HEK293T (cell line): ENCODE measurements at regions not wholly inside any gene's neighbourhood (a gene's known extent, or its start where the extent isn't known, plus 50 kb on each side); places are given as distances from the start of the nearest gene placed in this dataset.

Experiments
- CTCF ChIA-PET: fragments of 350-600 bp; formaldehyde crosslinking; extraction: SDS; loops from one replicate; lab custom pipeline; 2021; ENCODE audit warnings: antibody characterized with exemption, inconsistent platforms; lab: Yijun Ruan, JAX
- POLR2A ChIA-PET: fragments of 350-600 bp; formaldehyde crosslinking; extraction: SDS; loops from one replicate; lab custom pipeline; 2020; ENCODE audit warnings: antibody characterized with exemption, inconsistent platforms; lab: Yijun Ruan, JAX
- DNase-seq: peaks from one replicate; pipeline ENCODE4 v3.0.0; 2012; ENCODE audit warnings: mixed read lengths; ENCODE audit errors: extremely low spot score
- ARNT ChIP-seq: fragments of 450-650 bp; IDR thresholded peaks from 2 replicates; pipeline ENCODE4 v1.6.1; 2017; ENCODE audit warnings: mild to moderate bottlenecking
- BHLHE40 ChIP-seq: fragments of 450-650 bp; IDR thresholded peaks from 2 replicates; pipeline ENCODE4 v1.6.1; 2016; ENCODE audit warnings: mild to moderate bottlenecking, moderate library complexity, borderline replicate concordance
- CTBP1 ChIP-seq: fragments of 450-650 bp; IDR thresholded peaks from 2 replicates; pipeline ENCODE4 v1.6.1; 2016; ENCODE audit warnings: borderline replicate concordance
- ELF4 ChIP-seq: fragments of 450-650 bp; IDR thresholded peaks from 2 replicates; pipeline ENCODE4 v1.6.1; 2017; ENCODE audit warnings: antibody characterized with exemption
- FOXA1 ChIP-seq: fragments of 450-650 bp; IDR thresholded peaks from 2 replicates; pipeline ENCODE4 v1.6.1; 2016; ENCODE audit warnings: mild to moderate bottlenecking
- FOXK2 ChIP-seq: fragments of 450-650 bp; IDR thresholded peaks from 2 replicates; pipeline ENCODE4 v1.6.1; 2016; ENCODE audit warnings: mild to moderate bottlenecking
- FOXM1 ChIP-seq: fragments of 450-650 bp; IDR thresholded peaks from 2 replicates; pipeline ENCODE4 v1.6.1; 2017; ENCODE audit warnings: mild to moderate bottlenecking, borderline replicate concordance
- HDGF ChIP-seq: fragments of 450-650 bp; IDR thresholded peaks from 2 replicates; pipeline ENCODE4 v1.6.1; 2017; ENCODE audit warnings: antibody characterized with exemption, borderline replicate concordance
- L3MBTL2 ChIP-seq: fragments of 450-650 bp; conservative IDR thresholded peaks from 2 replicates; pipeline ENCODE4 v1.6.1; 2016; ENCODE audit warnings: mild to moderate bottlenecking
- LEF1 ChIP-seq: fragments of 450-650 bp; IDR thresholded peaks from 2 replicates; pipeline ENCODE4 v1.6.1; 2017; ENCODE audit warnings: mild to moderate bottlenecking, borderline replicate concordance
- NFRKB ChIP-seq: fragments of 450-650 bp; IDR thresholded peaks from 2 replicates; pipeline ENCODE4 v1.6.1; 2016; ENCODE audit warnings: mild to moderate bottlenecking, moderate library complexity
- PKNOX1 ChIP-seq: fragments of 450-650 bp; IDR thresholded peaks from 2 replicates; pipeline ENCODE4 v1.6.1; 2016
- SP1 ChIP-seq: fragments of 450-650 bp; IDR thresholded peaks from 2 replicates; pipeline ENCODE4 v1.6.1; 2017
- SUZ12 ChIP-seq: fragments of 450-650 bp; IDR thresholded peaks from 2 replicates; pipeline ENCODE4 v1.6.1; 2016; ENCODE audit warnings: mild to moderate bottlenecking
- TARDBP ChIP-seq: fragments of 450-650 bp; IDR thresholded peaks from 2 replicates; pipeline ENCODE4 v1.6.1; 2016
- ZNF384 ChIP-seq: fragments of 450-650 bp; IDR thresholded peaks from 2 replicates; pipeline ENCODE4 v1.6.1; 2016

GRCh38 chr3:5332270-5332956 is 144.9 kb downstream of the EDEM1 start:
- no peak for DNase-seq
- POLR2A ChIA-PET = no interaction called here
- no peak for TF ChIP-seq SP1
- no peak for TF ChIP-seq TARDBP
- TF ChIP-seq BHLHE40 = no peak
- no peak for TF ChIP-seq HDGF
- no peak for TF ChIP-seq FOXK2
- no peak for TF ChIP-seq PKNOX1
- TF ChIP-seq CTBP1 = no peak
- CTCF ChIA-PET = no interaction called here

GRCh38 chr3:5339967-5340535 is 152.5 kb downstream of the EDEM1 start:
- ChIA-PET CTCF (no interaction called here), POLR2A (no interaction called here)
- TF ChIP-seq PKNOX1 (no peak), SUZ12 (no peak), FOXK2 (no peak), ELF4 (no peak), FOXM1 (no peak), SP1 (no peak), ARNT (no peak), FOXA1 (no peak), ZNF384 (no peak), LEF1 (no peak), L3MBTL2 (no peak), HDGF (no peak)
- no peak for DNase-seq

DNA sequence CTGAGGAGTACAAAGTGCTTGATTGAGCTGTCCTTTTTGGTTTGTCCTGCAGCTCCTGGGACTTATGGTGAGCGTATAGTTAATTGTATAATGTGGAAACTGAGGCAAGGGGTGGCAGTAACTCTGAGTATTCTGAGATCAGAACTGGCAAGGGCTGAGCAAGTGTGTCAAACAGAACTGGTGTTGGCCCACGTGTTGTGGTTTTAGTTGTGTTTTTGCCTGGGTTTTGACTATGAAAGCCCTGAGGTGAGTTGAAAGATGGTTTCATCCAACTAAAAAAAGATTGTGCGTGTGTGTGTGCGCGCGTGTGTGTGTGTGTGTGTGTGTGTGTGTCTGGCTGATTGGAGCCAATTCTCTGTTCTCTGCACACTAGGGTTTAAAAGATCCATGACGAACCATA is 154.1 kb downstream of the EDEM1 start:
- DNase-seq = no peak
- TF ChIP-seq ELF4 (no peak), FOXA1 (no peak), L3MBTL2 (no peak), ARNT (no peak), ZNF384 (no peak), FOXK2 (no peak), PKNOX1 (no peak), LEF1 (no peak)
- ChIA-PET POLR2A (interaction anchor here (0.8 kb wide), 1 partner anchor 10 kb away, joined by 3 read pairs; no protein-coding TSS in a partner anchor), CTCF (no interaction called here)

GRCh38 chr3:5343459-5343858 is 156.0 kb downstream of the EDEM1 start:
- ChIA-PET CTCF (no interaction called here), POLR2A (no interaction called here)
- DNase-seq = no peak

DNA sequence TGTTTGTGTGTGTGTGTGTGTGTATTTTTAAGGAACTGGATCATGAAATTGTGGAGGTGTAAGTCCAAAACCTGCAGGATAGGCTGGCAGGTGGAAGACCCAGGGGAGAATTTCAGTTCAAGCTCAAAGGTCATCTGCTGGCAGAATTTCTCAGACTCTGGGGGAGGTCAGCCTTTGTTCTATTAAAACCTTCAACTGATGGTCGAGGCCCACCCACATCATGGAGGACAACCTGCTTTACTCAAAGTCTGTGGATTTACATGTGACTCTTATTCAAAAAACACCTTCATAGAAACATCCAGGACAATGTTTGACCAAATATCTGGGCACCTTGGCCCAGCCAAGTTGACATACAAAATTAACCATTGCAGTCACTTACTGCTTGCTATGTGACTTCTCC is 157.2 kb downstream of the EDEM1 start:
- TF ChIP-seq NFRKB (no peak), FOXM1 (no peak), ZNF384 (no peak), FOXK2 (no peak), CTBP1 (no peak), PKNOX1 (no peak), LEF1 (no peak), ARNT (no peak), ELF4 (no peak), HDGF (no peak), BHLHE40 (no peak), FOXA1 (no peak)
- DNase-seq = no peak
- ChIA-PET CTCF (interaction anchor here (0.6 kb wide), 1 partner anchor 83 kb away, joined by 5 read pairs; no protein-coding TSS in a partner anchor), POLR2A (no interaction called here)

More at GRCh38 chr3:5343459-5343858, 156.0 kb downstream of the EDEM1 start:
- TF ChIP-seq ELF4 = no peak
- no peak for TF ChIP-seq FOXM1
- no peak for TF ChIP-seq PKNOX1
- TF ChIP-seq FOXK2 = no peak
- no peak for TF ChIP-seq LEF1
- no peak for TF ChIP-seq ZNF384
- TF ChIP-seq HDGF = no peak
- no peak for TF ChIP-seq SUZ12
- no peak for TF ChIP-seq CTBP1
- TF ChIP-seq L3MBTL2 = no peak
- TF ChIP-seq BHLHE40 = no peak
- no peak for TF ChIP-seq ARNT
- TF ChIP-seq SP1 = no peak
- TF ChIP-seq TARDBP = no peak
- no peak for TF ChIP-seq NFRKB
- TF ChIP-seq FOXA1 = no peak
